LoVo (cell line): ENCODE measurements at regions not wholly inside any gene's neighbourhood (a gene's known extent, or its start where the extent isn't known, plus 50 kb on each side); places are given as distances from the start of the nearest gene placed in this dataset.

ENCODE experiments used
- DNase-seq: peaks from one replicate; pipeline ENCODE4 v3.0.0-alpha.2; 2016; ENCODE audit warnings: low spot score

DNA sequence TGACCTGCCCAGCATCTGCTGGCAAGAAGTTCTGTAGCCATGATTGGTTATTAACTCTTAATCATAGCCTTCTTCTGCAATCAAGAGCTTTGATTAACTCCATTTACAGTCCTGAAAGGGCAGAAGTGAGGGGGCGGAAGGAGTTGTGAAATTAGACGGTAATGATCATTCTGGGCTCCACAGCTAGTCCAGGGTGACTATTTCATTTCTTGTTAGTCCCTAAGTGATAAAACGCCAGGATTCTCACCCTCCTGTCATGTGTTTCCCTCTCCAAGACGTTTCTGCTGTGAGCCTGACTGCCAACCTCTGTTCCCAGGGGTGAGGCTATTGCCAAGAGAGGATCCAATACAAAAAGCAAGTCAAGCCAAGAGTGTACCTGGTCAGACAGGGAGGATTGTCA, 155.9 kb upstream of the IPO5 start:
- no peak for DNase-seq

DNA sequence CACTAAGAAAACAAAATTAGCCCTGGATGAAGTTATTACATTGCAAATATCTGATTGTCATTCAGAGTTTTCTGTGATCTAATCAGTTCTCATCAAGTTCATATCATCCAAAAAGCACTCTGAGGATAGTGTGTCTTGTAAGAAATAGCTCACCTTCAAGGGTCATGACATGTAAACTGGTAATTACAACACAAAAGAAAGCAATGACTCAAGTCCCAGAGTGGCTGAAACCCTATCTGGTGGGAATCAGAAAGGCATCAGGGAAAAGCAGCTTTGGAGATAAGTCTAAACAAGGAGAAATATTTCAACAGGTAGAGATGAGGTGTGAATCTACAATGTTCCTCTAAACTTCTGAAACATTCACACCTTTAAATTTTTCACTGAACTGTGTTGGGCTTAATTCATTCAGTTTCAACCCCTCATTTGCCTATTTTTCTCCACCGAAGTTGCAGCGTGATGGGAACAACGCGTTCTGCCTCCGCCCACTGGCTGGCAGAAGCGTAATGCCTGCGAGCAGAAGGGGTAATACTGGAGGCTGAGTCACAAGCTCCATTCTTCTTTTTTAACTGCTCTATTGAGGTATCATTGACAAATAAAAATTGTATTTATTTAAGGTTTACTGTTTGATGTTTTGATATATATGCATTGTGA, 155.2 kb upstream of the IPO5 start:
- DNase-seq = no peak

DNA sequence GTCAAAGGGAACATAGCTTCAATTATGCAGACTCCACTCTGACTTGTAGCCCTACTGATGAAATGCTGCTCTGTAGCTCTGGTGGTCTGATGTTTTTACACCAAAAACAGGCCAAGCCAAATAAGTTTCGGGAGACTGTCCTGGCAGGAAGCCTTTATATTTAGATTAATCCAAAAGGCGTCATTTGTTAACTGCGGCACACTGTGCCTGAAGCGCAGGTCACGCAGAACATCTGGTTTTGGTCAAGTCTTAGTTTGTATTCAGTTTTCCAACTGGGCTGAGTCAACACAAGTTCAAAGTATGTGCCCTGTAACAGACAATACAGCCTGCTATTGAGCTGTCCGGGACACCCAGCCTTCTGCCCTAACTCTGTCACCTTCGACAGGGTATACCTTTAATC, 154.6 kb upstream of the IPO5 start:
- DNase-seq = no peak

DNA sequence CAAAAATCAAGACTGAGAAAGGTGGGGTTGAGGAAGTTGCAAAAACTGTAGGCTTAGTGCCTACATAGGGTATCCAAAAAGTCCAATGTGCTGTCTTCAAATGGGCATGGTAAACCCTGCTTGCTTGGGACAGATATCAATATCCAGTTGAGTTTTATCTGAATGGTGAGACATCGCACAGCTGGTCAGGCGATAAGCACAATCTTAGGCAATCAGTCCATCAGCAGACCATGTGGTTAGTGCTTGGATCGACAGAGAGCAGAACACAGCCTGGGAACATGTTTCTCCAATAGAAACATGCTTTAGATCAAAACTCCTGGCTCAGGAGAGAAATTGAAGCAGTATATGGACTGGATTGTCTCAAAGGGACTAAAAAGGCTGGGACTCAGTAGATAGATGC, 151.3 kb upstream of the IPO5 start:
- no peak for DNase-seq

DNA sequence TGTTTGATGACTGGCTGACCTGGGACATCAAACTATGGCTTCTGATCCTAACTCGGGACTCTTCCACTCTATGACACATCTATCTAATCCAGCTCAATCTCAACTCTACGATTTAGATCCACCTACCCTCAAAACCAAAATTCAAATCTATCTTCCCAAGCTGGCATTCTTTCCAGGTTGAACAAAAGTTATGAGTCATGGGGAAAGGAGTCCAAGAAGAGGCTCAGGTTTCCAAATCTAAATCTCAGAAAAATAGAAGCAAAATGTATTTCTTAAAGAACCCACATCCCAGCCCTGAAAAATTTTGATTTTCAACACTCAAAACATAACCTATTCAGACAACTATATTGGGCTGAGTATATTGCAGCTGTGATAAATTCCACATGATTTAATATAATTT, 143.9 kb upstream of the IPO5 start:
- DNase-seq = no peak

DNA sequence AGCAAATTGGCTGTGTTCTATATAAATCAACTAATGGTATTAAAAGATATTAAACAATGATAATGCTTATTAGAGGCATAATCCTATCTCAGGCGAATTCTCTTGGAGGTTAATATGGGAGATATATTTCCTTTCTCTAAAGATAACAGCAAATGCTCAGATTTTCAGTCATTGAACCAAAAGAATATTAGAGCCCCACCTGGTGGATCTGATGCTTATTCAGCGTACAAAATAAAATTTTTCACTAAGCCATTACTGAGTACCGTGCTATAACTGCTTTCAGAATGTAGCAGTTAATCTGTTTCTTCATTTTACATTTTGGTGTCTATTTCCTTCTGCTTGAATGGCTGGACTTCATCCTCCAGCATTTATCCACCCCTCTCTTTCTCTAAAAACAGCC, 143.3 kb upstream of the IPO5 start:
- no peak for DNase-seq

DNA sequence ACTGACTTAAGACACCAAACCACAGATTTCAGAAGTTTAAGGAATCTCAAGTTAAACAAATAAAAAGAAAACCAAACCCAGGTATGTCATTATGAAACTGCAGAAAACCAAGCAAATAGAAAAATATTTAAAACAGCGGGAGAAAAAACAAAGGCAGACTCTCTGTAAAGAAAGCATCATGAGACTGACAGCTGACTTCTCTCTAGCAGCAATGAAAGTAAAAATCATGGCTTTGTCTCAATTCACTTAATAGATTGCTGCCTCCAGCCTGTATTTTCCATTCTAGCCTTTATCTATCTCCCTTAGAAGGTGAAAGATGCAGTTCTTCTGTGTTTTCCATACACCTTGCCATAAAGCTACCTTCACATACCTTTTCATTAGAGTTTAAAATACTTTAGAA, 131.1 kb upstream of the IPO5 start:
- no peak for DNase-seq

DNA sequence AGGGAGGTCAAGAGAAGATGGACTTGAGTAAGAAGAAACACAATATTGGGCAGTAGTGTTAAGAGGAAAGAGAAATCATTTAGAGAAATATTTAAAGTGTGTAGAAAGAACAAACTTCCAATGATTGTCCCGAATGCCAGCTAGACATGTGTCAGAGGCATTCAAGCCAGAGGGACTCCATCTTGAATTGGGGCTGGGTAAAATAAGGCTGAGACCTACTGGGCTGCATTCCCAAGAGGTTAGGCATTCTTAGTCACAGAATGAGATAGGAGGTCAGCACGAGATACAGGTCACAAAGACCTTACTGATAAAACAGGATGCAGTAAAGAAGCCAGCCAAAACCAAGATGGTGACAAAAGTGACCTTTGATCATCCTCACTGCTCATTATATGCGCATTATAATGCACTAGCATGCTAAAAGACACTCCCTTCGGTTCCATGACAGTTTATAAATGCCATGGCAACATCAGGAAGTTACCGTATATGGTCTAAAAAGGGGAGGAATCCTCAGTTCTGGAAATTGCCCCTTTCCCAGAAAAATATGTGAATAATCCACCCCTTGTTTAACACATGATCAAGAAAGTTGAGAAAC, 127.0 kb upstream of the IPO5 start:
- no peak for DNase-seq

DNA sequence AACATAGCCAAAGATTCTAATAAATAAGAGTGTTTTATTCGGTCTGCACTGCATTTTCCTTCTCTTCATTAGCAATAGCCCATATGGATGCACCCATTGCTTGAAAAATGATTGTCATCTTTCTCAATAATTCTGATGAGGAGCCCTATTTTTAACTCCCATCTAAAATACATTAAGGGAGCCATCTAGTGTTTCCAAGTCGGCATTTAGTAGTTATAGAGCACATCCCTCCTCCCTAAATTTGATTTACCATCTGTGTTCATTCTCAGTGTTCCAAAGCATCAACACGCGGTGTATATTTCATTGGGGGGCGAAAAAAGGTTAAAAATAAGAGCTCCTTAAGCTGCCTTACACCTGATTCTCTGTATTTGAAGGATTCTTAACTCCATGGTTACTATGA, 119.2 kb upstream of the IPO5 start:
- no peak for DNase-seq

DNA sequence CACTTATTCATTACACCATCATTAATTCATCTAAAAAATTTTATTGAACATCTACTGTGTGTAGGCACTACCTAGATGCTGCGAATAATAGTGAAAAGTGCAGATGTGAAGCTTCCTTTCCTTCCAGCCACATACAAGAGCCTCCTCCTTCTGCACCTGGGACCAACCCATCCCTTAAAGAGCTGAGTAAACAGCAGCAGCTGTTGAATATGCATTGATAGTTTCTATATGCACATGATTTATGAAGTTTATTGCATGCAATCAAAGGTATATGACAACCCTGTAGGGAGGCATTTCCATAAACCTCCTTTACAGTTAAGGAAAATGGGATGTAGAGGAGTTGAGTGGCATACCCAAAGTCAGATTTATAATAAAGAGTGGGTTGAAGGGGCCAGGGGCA, 110.3 kb upstream of the IPO5 start:
- DNase-seq = no peak

DNA sequence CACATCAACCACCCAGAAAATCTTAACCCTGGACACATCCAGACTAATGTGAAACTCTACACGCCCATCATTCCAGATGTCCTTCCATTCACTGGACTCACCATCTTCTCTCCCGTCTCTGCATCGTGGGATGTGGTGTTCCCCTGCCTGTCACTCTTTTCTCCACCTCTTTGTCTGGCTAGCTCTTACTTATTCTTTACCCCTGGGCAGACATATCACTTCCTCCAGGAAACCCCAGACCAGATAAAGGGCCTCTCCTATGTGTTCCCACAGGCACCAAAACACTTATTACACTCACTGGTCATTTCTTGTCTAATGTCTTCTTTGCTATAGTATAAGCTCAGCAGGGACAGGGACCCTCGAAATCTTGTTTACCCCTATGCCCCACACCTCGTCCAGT, 109.3 kb upstream of the IPO5 start:
- DNase-seq = no peak

DNA sequence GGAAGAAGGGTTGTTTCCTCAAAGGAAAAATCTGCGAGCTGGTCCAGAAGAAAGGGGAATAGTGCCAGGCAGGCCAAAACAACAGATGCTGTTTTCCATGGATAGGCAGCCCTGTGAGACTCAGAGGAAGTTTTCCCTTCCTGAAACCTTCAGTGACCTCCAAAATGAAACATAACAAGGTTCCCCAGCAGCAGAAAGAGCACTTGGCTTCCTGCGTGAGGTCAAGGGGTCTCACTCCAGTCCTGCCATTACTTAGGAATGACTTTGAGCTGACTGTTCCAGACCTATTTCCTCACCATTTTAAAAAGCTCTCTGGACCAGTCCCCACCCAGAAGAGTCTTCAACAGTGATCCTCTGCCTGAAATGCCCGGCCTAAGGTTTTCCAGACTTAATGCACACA, 104.6 kb upstream of the IPO5 start:
- no peak for DNase-seq

DNA sequence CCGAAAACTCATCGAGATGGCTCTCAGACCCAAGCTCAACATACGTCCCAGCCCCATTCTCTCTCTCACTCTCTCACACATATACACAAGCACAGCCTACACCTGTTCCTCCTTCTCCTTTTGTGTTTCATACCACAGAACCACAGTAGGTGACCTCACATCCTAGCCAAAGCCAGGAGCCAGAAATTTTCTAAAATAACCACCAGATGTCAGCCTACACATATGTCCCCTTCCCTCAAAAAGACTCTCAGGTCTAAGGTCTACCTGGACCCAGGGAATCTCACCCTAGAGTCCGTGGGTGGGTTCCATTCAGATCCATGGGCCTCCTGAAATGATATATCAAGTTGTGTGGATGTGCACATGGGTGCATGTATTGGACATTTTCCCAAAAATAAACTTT, 104.2 kb upstream of the IPO5 start:
- no peak for DNase-seq

DNA sequence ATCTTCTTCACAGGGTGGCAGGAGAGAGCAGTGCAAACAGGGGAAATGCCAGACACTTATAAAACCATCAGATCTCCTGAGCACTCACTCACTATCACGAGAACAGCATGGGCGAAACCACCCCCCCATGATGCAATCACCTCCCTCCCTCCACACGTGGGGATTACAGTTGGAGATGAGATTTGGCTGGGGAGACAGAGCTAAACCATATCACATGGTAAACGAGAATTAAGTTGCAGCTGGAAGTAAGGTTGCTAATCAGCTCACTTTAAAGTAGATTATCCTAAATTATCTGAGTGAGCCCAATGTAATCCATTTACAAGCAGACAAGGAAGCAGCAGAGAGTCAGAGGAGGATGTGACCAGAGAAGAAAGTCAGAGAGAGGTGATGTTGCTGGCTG, 102.2 kb upstream of the IPO5 start:
- no peak for DNase-seq

DNA sequence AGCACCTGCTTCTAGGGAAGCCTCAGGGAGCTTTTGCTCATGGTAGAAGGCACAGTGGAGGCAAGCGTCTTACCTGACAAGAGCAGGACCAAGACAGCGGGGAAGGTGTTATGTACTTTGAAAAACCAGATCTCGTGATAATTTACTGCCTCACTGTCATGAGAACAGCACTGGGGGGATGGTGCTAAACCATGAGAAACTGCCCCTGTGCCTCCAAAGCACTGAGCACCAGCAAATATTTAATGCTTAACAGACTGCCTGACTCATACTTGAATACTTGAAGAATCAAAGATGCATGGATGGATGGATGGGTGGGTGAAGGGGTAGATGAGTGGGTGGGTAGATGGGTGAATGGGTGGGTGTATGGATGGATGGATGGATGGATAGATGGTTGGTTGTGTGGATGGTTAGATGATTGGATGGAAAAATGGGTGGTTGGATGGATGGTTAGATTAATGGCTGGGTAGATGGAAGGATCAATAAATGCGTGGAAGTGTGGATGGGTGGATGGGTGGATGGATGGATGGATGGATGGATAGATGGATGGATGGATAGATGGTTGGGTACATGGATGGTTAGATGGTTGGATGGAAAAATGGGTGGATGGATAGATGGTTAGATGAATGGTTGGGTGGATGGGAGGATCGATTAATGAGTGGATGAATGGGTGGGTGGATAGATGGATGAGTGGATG, 101.1 kb upstream of the IPO5 start:
- no peak for DNase-seq

DNA sequence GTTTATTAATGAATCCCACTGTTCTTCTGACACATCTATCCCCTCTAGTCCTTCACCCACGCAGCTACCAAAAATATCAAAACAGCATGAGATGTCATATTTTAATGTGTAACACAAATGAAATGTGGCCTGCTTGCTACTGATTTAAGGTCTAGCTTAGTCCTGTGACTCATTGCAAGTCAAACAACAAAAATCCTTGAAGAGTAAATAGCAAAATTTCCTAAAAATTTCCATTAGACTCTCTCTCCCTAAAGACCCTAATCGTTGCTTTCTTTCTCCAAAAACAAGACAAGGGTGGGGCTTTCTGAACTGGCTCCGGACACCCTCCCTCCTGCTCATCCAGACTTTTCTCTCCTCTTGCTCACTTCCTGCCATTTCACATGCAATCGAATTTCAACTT, 99.9 kb upstream of the IPO5 start:
- DNase-seq = no peak

DNA sequence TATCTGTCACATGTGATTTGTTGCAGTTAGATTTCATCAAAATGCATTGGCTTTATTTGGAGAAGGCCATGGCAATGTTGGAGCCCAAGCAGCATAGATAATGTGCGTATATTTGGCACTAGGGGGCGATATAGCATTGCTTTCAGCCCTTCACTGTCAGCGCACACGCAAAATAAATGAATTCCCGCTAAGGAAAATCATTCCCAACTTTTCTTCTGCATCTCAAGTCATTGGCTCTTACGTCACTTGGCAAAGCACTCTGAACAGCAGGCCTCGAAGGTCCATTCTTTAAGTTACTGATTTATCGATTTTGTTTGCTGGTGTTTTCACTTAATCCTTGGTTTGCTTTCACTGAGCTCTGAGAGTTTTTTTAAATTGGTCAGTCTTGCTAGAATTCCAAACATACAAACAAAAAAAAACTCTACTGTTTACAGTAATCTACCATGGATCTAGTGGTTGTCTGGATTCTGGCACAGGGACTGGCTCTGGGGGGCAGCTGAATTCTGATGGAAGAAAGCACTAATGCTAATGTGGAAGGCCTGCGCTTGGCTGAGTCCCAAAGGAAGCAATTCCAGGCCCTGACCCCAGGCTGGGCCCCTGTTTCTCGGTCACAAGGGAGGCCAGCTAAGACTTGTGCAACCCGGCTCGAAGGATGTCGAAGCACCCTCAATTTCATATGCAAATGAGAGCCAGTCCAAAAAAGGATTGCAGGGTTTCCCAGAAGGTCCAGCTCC, 97.7 kb upstream of the IPO5 start:
- peak; percentile 72 for DNase-seq

DNA sequence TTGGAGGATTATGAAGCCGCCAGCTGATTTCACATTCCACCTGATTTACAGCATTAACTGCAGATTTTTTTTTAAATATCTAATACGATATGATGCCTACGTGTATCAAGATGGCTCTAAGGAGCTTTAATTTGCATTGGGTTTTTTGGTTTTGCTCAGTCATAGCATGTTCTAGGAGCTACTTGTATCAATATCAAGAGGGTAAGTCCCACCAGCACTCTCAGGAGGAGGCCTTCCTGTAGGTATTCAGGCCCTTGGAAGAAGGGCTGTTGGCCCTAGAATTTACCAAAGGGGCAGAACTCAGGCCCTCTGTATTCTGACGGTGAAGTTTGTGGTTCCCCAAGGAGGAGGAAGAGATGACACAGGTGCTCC, 97.2 kb upstream of the IPO5 start:
- no peak for DNase-seq

DNA sequence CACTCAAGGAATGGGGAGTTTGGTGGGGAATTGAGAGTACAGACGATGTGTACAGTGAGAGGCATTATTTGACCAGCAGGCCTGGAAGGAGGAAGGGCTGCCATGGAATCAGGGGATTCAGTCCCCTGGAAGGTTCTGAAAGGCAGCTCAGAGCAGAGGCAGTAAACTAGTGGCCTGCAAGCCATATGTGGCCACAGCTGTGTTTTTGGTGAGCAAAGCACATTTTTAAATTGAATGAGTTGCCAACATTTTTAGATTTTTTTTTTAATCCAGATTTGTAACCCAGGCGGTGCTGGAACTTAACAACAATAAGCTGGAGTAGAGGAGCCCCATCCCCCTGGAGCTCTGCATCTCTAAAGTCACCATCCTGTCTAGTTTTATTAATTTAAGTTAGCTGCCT, 95.3 kb upstream of the IPO5 start:
- DNase-seq = no peak

DNA sequence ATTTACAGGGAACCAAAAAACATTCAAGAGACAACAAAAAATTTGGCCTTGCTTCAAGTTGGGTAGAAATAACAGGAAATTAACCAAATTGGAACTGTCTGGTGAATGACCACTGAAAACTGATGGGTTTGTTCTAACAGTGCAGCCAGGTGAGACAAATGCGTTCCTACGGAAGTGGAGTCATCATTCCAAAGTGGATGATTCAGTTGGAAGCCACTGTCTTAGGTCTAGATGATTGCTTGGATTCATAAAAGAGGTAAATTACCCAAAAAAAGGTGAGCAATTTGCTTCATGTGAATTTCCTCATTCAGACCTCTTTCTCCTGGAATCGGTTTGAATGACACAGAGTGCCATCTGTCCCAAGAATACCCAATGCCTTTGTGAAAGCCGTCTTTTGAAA, 87.1 kb upstream of the IPO5 start:
- DNase-seq = no peak

DNA sequence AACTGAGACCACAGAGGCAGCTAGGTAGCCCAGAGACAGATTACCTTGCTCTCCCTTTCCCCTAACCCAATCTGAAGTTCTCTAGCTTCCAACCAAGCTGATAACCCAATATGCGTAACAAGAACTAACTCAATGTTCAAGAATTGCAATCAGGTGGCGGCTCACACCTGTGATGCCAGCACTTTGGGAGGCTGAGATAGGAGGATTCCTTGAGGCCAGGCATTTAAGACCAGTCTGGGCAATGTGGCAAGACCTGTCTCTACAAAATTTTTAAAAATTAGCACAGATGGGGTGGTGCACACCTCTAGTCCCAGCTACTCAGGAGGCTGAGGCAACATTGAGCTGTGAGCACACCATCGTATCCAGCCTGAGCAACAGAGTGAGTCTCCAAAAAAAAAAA, 86.7 kb upstream of the IPO5 start:
- no peak for DNase-seq

DNA sequence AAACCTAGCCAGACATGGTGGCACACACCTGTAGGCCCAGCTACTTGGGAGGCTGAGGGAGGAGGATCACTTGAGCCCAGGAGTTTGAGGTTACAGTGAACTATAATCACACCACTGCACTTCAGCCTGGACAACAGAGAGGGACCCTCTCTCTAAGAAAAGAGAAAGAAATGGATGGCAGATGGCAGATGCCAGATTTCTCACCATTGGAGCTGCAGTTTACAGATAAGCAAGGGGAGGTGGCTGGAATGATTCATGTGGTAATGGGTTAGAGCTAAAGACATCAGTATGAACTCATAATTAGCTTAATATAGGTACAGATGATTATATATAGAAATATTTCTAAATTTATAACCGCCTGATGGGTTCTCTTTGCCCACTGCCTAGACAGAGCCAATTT, 80.1 kb upstream of the IPO5 start:
- no peak for DNase-seq

DNA sequence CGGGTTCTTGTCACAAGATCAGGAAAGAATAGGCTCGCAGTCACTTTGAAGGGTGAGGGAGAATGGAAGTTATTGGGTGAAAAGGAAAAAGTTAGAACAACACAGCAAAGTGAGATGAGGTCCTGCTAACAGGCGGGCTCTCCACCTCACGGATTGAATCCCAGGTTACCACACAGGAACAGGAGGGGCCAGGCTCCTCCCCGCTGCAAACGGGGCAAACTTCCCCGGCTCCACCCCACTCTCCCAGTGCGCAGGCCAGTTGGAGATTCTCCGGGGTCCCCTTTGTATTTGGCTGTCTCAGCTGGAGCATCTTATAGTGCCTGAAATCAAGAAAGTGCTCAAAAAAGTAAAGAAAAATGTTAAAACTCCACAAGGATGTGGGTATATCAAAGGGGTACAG, 78.3 kb upstream of the IPO5 start:
- DNase-seq = no peak
